ENCODE measurements at regions not wholly inside any gene's neighbourhood (a gene's known extent, or its start where the extent isn't known, plus 50 kb on each side); places are given as distances from the start of the nearest gene placed in this dataset.

- ChIA-PET CTCF (no interaction called here), POLR2A (no interaction called here)
- H3K4me3 ChIP-seq (ENCODE audit: low read length) = no peak overlapping the region
- H3K4me1 Mint-ChIP-seq = no peaks in the 10 kb centered on the region
- no peaks in the 10 kb centered on the region for H3K4me1 ChIP-seq (ENCODE audit: control insufficient read depth in 2 of 2, insufficient read depth in 2 of 2, low read length in 2 of 2)
- ATAC-seq (no peak), DNase-seq (no peak)
- H3K27me3 Mint-ChIP-seq = peaks cover 0 to 30% (median 21%) of the 10 kb centered on the region in 5 donors
- no peak overlapping the region for H3K27ac ChIP-seq (ENCODE audit: low read depth, low read length)
- H3K4me3 Mint-ChIP-seq = no peak overlapping the region
- intact Hi-C loops (cut with micrococcal nuclease) = no loop called here
- H3K27ac Mint-ChIP-seq = no peak overlapping the region
- H3K36me3 Mint-ChIP-seq = peaks cover 0 to 4% (median 0%) of the 10 kb centered on the region in 5 donors
- H3K9me3 ChIP-seq (ENCODE audit: control insufficient read depth in 2 of 3, low read length in 3 of 3) = no peaks in the 10 kb centered on the region
- no peaks in the 10 kb centered on the region for H3K27me3 ChIP-seq (ENCODE audit: control insufficient read depth in 2 of 2, insufficient read depth in 2 of 2, low read length in 2 of 2)
- peaks cover 0 to 11% (median 4%) of the 10 kb centered on the region in 11 donors for H3K9me3 Mint-ChIP-seq
- no peaks in the 10 kb centered on the region for H3K36me3 ChIP-seq (ENCODE audit: control insufficient read depth in 2 of 3, insufficient read depth in 3 of 3, low read length in 3 of 3)
Observed at GRCh38 chr20:40519918-40520317, 169.1 kb downstream of the MAFB start.

GRCh38 chr20:40512994-40513393 lies 176.0 kb downstream of the MAFB start:
- no peak for ATAC-seq
- POLR2A ChIA-PET = no interaction called here
- H3K27me3 Mint-ChIP-seq = peaks cover 0 to 24% (median 11%) of the 10 kb centered on the region in 5 donors
- no peak overlapping the region for H3K27ac ChIP-seq (ENCODE audit: low read depth, low read length)
- CTCF ChIA-PET = no interaction called here
- no peak overlapping the region for H3K4me3 ChIP-seq (ENCODE audit: low read length)
- H3K4me3 Mint-ChIP-seq = no peak overlapping the region
- no peaks in the 10 kb centered on the region for H3K4me1 ChIP-seq (ENCODE audit: control insufficient read depth in 2 of 2, insufficient read depth in 2 of 2, low read length in 2 of 2)
- H3K9me3 ChIP-seq (ENCODE audit: control insufficient read depth in 2 of 3, low read length in 3 of 3) = no peaks in the 10 kb centered on the region
- intact Hi-C loops (cut with micrococcal nuclease) = no loop called here
- peaks cover 0 to 3% (median 0%) of the 10 kb centered on the region in 11 donors for H3K9me3 Mint-ChIP-seq
- H3K27me3 ChIP-seq (ENCODE audit: control insufficient read depth in 2 of 2, insufficient read depth in 2 of 2, low read length in 2 of 2) = no peaks in the 10 kb centered on the region
- no peaks in the 10 kb centered on the region for H3K36me3 Mint-ChIP-seq
- H3K27ac Mint-ChIP-seq = no peak overlapping the region
- no peaks in the 10 kb centered on the region for H3K36me3 ChIP-seq (ENCODE audit: control insufficient read depth in 2 of 3, insufficient read depth in 3 of 3, low read length in 3 of 3)
- no peaks in the 10 kb centered on the region for H3K4me1 Mint-ChIP-seq
- DNase-seq = no peak

DNA sequence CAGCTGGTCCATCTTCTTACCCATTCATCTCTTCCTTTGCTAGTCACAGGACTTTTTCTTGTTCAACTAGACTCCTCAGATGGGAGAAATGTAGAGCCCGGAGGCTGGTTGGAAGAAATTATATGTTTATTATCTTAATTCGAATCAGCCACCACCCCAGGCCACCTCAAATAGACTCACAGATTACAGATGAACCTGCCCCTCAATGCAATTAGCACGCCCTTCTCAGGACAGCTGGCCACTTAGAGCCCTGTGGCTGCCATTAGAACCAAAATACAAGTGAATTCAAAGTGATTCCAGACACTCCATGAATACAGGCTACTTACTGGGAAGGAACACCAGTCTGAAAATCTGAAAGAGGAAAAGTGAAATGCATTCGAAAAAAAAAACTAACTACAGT lies 176.4 kb downstream of the MAFB start:
- POLR2A ChIA-PET = no interaction called here
- H3K9me3 Mint-ChIP-seq = peaks cover 0 to 3% (median 0%) of the 10 kb centered on the region in 11 donors
- no peak for ATAC-seq
- H3K4me1 ChIP-seq (ENCODE audit: control insufficient read depth in 2 of 2, insufficient read depth in 2 of 2, low read length in 2 of 2) = no peaks in the 10 kb centered on the region
- H3K36me3 ChIP-seq (ENCODE audit: control insufficient read depth in 2 of 3, insufficient read depth in 3 of 3, low read length in 3 of 3) = no peaks in the 10 kb centered on the region
- no peaks in the 10 kb centered on the region for H3K9me3 ChIP-seq (ENCODE audit: control insufficient read depth in 2 of 3, low read length in 3 of 3)
- no peak for DNase-seq
- no peaks in the 10 kb centered on the region for H3K27me3 ChIP-seq (ENCODE audit: control insufficient read depth in 2 of 2, insufficient read depth in 2 of 2, low read length in 2 of 2)
- no peak overlapping the region for H3K27ac Mint-ChIP-seq
- no peak overlapping the region for H3K27ac ChIP-seq (ENCODE audit: low read depth, low read length)
- H3K4me3 Mint-ChIP-seq = no peak overlapping the region
- CTCF ChIA-PET = no interaction called here
- H3K27me3 Mint-ChIP-seq = peaks cover 0 to 20% (median 10%) of the 10 kb centered on the region in 5 donors
- no peaks in the 10 kb centered on the region for H3K36me3 Mint-ChIP-seq
- intact Hi-C loops (cut with micrococcal nuclease) = no loop called here
- H3K4me1 Mint-ChIP-seq = no peaks in the 10 kb centered on the region
- no peak overlapping the region for H3K4me3 ChIP-seq (ENCODE audit: low read length)

DNA sequence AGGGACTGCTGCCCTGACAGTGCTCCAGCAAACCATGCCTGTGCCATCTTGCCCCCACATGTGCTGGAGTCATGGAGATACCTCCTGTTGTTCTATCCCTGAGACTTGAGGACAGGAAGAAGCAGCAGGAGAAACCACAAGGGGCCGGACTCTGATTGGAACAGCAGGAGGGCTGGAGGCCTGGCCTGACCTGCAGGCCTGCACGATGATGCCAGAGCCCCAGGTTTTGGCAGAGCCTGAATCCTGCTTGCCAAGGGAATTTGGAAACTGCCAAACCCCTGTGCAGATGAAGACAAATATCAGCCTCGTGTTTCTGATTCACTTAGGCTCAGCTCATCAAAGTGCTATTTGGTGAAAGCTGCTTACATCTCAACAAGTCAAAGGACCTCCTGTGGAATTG lies 177.6 kb downstream of the MAFB start:
- intact Hi-C loops (cut with micrococcal nuclease) = no loop called here
- Histone ChIP-seq H3K27me3 (ENCODE audit: control insufficient read depth in 2 of 2, insufficient read depth in 2 of 2, low read length in 2 of 2) (no peaks in the 10 kb centered on the region), H3K36me3 (ENCODE audit: control insufficient read depth in 2 of 3, insufficient read depth in 3 of 3, low read length in 3 of 3) (no peaks in the 10 kb centered on the region), H3K9me3 (ENCODE audit: control insufficient read depth in 2 of 3, low read length in 3 of 3) (no peaks in the 10 kb centered on the region), H3K4me1 (ENCODE audit: control insufficient read depth in 2 of 2, insufficient read depth in 2 of 2, low read length in 2 of 2) (no peaks in the 10 kb centered on the region), H3K27ac (ENCODE audit: low read depth, low read length) (no peak overlapping the region), H3K4me3 (ENCODE audit: low read length) (no peak overlapping the region)
- H3K36me3 Mint-ChIP-seq = no peaks in the 10 kb centered on the region
- ChIA-PET CTCF (no interaction called here), POLR2A (no interaction called here)
- peaks cover 0 to 20% (median 7%) of the 10 kb centered on the region in 5 donors for H3K27me3 Mint-ChIP-seq
- ATAC-seq = no peak
- no peaks in the 10 kb centered on the region for H3K4me1 Mint-ChIP-seq
- no peaks in the 10 kb centered on the region for H3K9me3 Mint-ChIP-seq
- DNase-seq = no peak
- H3K27ac Mint-ChIP-seq = no peak overlapping the region
- no peak overlapping the region for H3K4me3 Mint-ChIP-seq

DNA sequence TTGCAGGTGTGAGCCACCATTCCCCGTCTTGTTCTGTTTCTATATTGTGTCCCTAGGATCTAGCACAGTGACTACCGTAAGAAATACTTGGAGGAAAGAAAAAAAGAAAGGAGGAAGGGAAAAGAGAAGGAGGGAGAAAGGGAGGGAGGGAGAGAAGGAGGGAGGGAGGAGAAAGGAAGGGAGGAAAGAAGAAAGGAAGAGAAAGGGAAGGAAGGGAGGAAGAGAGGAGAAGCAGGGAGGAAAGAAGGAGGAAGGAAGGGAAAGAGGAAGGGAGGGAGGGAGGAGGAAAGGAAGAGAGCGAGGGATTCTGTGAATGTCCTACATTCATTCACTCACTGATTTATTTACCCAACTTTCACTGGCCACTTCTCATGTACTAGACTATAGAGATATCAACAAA lies 178.4 kb downstream of the MAFB start:
- Histone ChIP-seq H3K27ac (ENCODE audit: low read depth, low read length) (no peak overlapping the region), H3K4me1 (ENCODE audit: control insufficient read depth in 2 of 2, insufficient read depth in 2 of 2, low read length in 2 of 2) (no peaks in the 10 kb centered on the region), H3K9me3 (ENCODE audit: control insufficient read depth in 2 of 3, low read length in 3 of 3) (no peaks in the 10 kb centered on the region), H3K4me3 (ENCODE audit: low read length) (no peak overlapping the region), H3K36me3 (ENCODE audit: control insufficient read depth in 2 of 3, insufficient read depth in 3 of 3, low read length in 3 of 3) (no peaks in the 10 kb centered on the region), H3K27me3 (ENCODE audit: control insufficient read depth in 2 of 2, insufficient read depth in 2 of 2, low read length in 2 of 2) (no peaks in the 10 kb centered on the region)
- no peaks in the 10 kb centered on the region for H3K36me3 Mint-ChIP-seq
- POLR2A ChIA-PET = no interaction called here
- H3K9me3 Mint-ChIP-seq = no peaks in the 10 kb centered on the region
- H3K27me3 Mint-ChIP-seq = peaks cover 0 to 20% (median 7%) of the 10 kb centered on the region in 5 donors
- DNase-seq = no peak
- ATAC-seq = no peak
- no peak overlapping the region for H3K27ac Mint-ChIP-seq
- H3K4me3 Mint-ChIP-seq = no peak overlapping the region
- intact Hi-C loops (cut with micrococcal nuclease) = no loop called here
- peaks cover 0 to 2% (median 0%) of the 10 kb centered on the region in 7 donors for H3K4me1 Mint-ChIP-seq
- CTCF ChIA-PET = no interaction called here

GRCh38 chr20:40508821-40509220 lies 180.2 kb downstream of the MAFB start:
- CTCF ChIA-PET = no interaction called here
- Histone ChIP-seq H3K9me3 (ENCODE audit: control insufficient read depth in 2 of 3, low read length in 3 of 3) (no peaks in the 10 kb centered on the region), H3K27ac (ENCODE audit: low read depth, low read length) (no peak overlapping the region), H3K36me3 (ENCODE audit: control insufficient read depth in 2 of 3, insufficient read depth in 3 of 3, low read length in 3 of 3) (no peaks in the 10 kb centered on the region), H3K4me3 (ENCODE audit: low read length) (no peak overlapping the region), H3K27me3 (ENCODE audit: control insufficient read depth in 2 of 2, insufficient read depth in 2 of 2, low read length in 2 of 2) (no peaks in the 10 kb centered on the region), H3K4me1 (ENCODE audit: control insufficient read depth in 2 of 2, insufficient read depth in 2 of 2, low read length in 2 of 2) (no peaks in the 10 kb centered on the region)
- POLR2A ChIA-PET = no interaction called here
- H3K27ac Mint-ChIP-seq = no peak overlapping the region
- peaks cover 0 to 2% (median 0%) of the 10 kb centered on the region in 7 donors for H3K4me1 Mint-ChIP-seq
- peaks cover 0 to 2% (median 0%) of the 10 kb centered on the region in 11 donors for H3K9me3 Mint-ChIP-seq
- intact Hi-C loops (cut with micrococcal nuclease) = no loop called here
- H3K36me3 Mint-ChIP-seq = no peaks in the 10 kb centered on the region
- DNase-seq (no peak), ATAC-seq (no peak)
- H3K4me3 Mint-ChIP-seq = no peak overlapping the region
- H3K27me3 Mint-ChIP-seq = peaks cover 0 to 20% (median 7%) of the 10 kb centered on the region in 5 donors

DNA sequence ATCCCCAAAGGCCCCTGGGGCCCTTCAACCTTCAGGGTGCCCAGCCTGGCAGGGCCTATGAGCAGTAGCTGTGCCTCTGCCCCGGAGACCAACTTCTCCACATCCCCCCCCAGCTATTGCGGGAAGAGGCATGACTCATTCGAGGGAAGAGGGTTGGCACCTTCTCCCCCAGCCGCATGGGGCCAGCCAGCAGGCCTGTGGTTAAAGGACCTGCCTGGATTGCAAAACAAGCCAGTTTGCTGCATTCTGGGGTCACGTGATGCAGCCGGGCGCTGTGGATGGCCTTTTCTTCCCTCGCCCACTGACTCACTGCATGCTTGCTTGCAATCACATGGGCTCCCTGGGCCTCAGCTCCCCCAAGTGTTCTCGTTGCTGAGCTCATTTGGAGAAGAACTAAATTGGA lies 182.5 kb downstream of the MAFB start:
- Histone ChIP-seq H3K4me3 (ENCODE audit: low read length) (no peak overlapping the region), H3K9me3 (ENCODE audit: control insufficient read depth in 2 of 3, low read length in 3 of 3) (no peaks in the 10 kb centered on the region), H3K27me3 (ENCODE audit: control insufficient read depth in 2 of 2, insufficient read depth in 2 of 2, low read length in 2 of 2) (no peaks in the 10 kb centered on the region), H3K27ac (ENCODE audit: low read depth, low read length) (no peak overlapping the region), H3K4me1 (ENCODE audit: control insufficient read depth in 2 of 2, insufficient read depth in 2 of 2, low read length in 2 of 2) (no peaks in the 10 kb centered on the region), H3K36me3 (ENCODE audit: control insufficient read depth in 2 of 3, insufficient read depth in 3 of 3, low read length in 3 of 3) (no peaks in the 10 kb centered on the region)
- Mint-ChIP-seq H3K27me3 (peaks cover 0 to 13% (median 7%) of the 10 kb centered on the region in 5 donors), H3K9me3 (peaks cover 0 to 3% (median 0%) of the 10 kb centered on the region in 11 donors), H3K4me3 (no peak overlapping the region), H3K27ac (no peak overlapping the region), H3K4me1 (peaks cover 0 to 2% (median 0%) of the 10 kb centered on the region in 7 donors), H3K36me3 (no peaks in the 10 kb centered on the region)
- POLR2A ChIA-PET = no interaction called here
- DNase-seq (peak in 2 of 9 donors; percentile 21 to 31), ATAC-seq (peak; percentile 89)
- intact Hi-C loops (cut with micrococcal nuclease) = no loop called here
- CTCF ChIA-PET = no interaction called here

Measured in naive thymus-derived CD4-positive, alpha-beta T cell (primary cell).